Astrocyte (in vitro differentiated cells and primary cell): ENCODE measurements at regions not wholly inside any gene's neighbourhood (a gene's known extent, or its start where the extent isn't known, plus 50 kb on each side); places are given as distances from the start of the nearest gene placed in this dataset.

Source experiments
- EZH2 ChIP-seq: IDR thresholded peaks from 2 replicates; pipeline ENCODE4 v1.6.1; 2012; ENCODE audit warnings: mild to moderate bottlenecking, low read length, inconsistent platforms; ENCODE audit not compliant: insufficient read depth
- TF ChIP-seq, protein P1 (sequence below): IDR thresholded peaks from 2 replicates; pipeline ENCODE4 v1.5.1; 2011; ENCODE audit warnings: low read depth, mild to moderate bottlenecking, inconsistent platforms, low read length, moderate library complexity; ENCODE audit not compliant: insufficient read depth

- TF ChIP-seq EZH2: no peak
- TF ChIP-seq, protein P1, sequence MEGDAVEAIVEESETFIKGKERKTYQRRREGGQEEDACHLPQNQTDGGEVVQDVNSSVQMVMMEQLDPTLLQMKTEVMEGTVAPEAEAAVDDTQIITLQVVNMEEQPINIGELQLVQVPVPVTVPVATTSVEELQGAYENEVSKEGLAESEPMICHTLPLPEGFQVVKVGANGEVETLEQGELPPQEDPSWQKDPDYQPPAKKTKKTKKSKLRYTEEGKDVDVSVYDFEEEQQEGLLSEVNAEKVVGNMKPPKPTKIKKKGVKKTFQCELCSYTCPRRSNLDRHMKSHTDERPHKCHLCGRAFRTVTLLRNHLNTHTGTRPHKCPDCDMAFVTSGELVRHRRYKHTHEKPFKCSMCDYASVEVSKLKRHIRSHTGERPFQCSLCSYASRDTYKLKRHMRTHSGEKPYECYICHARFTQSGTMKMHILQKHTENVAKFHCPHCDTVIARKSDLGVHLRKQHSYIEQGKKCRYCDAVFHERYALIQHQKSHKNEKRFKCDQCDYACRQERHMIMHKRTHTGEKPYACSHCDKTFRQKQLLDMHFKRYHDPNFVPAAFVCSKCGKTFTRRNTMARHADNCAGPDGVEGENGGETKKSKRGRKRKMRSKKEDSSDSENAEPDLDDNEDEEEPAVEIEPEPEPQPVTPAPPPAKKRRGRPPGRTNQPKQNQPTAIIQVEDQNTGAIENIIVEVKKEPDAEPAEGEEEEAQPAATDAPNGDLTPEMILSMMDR: no peak
Measured at GRCh38 chr20:40294747-40295146, 394.3 kb downstream of the MAFB start.
